ENCODE measurements at regions not wholly inside any gene's neighbourhood (a gene's known extent, or its start where the extent isn't known, plus 50 kb on each side); places are given as distances from the start of the nearest gene placed in this dataset.
"Not testable (repeated sequence)": the region's sequence is repeated elsewhere in the genome, so short reads cannot be mapped to it uniquely, and the experiment has no call there.

- DNase-seq (ENCODE audit: low read depth), result no peak
- TF ChIP-seq CTCF (conservative IDR thresholded peaks at IDR 0.05; ENCODE audit: low read depth, low read length), result no peak
- H3K4me3 ChIP-seq (ENCODE audit: low read depth, low read length), result no peak overlapping the region
Observed at GRCh38 chr12:114152066-114152465, 185.9 kb upstream of the RBM19 start.

- H3K4me3 ChIP-seq (ENCODE audit: low read depth, low read length); DNase-seq (ENCODE audit: low read depth): not testable (repeated sequence)
Observed at GRCh38 chr12:114150584-114150983, 184.5 kb upstream of the RBM19 start.

GRCh38 chr12:114141921-114142564, 175.9 kb upstream of the RBM19 start:
- no peak for DNase-seq (ENCODE audit: low read depth)
- TF ChIP-seq CTCF (conservative IDR thresholded peaks at IDR 0.05; ENCODE audit: low read depth, low read length), result no peak
- no peak overlapping the region for H3K4me3 ChIP-seq (ENCODE audit: low read depth, low read length)

GRCh38 chr12:114140576-114140975, 174.5 kb upstream of the RBM19 start:
- DNase-seq (ENCODE audit: low read depth), result no peak
- H3K4me3 ChIP-seq (ENCODE audit: low read depth, low read length), result no peak overlapping the region
- no peak for TF ChIP-seq CTCF (conservative IDR thresholded peaks at IDR 0.05; ENCODE audit: low read depth, low read length)

GRCh38 chr12:114136631-114137030, 170.5 kb upstream of the RBM19 start:
- no peak overlapping the region for H3K4me3 ChIP-seq (ENCODE audit: low read depth, low read length)
- TF ChIP-seq CTCF (conservative IDR thresholded peaks at IDR 0.05; ENCODE audit: low read depth, low read length), result no peak
- DNase-seq (ENCODE audit: low read depth), result no peak

DNA sequence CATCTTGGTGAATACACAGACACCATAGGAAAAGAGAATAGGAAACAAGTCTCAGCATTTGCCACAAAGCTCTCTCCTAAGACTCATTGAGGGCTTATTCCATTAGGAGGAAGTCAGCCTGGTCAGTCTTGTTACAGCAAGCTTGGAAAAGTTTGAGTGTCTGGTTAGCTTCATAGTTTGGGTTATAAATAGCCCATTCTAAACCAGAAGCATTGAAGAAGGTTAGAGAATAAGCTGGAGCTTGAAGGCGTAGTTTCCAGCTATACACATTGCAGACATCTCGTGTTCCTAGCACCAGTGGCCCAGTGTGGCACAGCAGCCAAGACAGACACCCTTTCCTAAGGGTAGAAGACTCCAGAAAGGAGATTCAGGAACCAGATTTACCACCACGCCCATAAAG, 168.8 kb upstream of the RBM19 start:
- TF ChIP-seq CTCF (conservative IDR thresholded peaks at IDR 0.05; ENCODE audit: low read depth, low read length), result no peak
- DNase-seq (ENCODE audit: low read depth), result no peak
- no peak overlapping the region for H3K4me3 ChIP-seq (ENCODE audit: low read depth, low read length)

- no peak for TF ChIP-seq CTCF (conservative IDR thresholded peaks at IDR 0.05; ENCODE audit: low read depth, low read length)
- no peak for DNase-seq (ENCODE audit: low read depth)
- no peak overlapping the region for H3K4me3 ChIP-seq (ENCODE audit: low read depth, low read length)
Observed at GRCh38 chr12:114131824-114132223, 165.7 kb upstream of the RBM19 start.

Data from epithelial cell of proximal tubule (primary cell).